Upper lobe of left lung (tissue), 4 donors: ENCODE measurements at regions not wholly inside any gene's neighbourhood (a gene's known extent, or its start where the extent isn't known, plus 50 kb on each side); places are given as distances from the start of the nearest gene placed in this dataset.

Source experiments
- CTCF ChIP-seq, 6 experiments: fragments of 450-650 bp in 4 of 6; fragments of 200-600 bp in 2 of 6; sonication (generic) in 2 of 6; IDR thresholded peaks; one replicate each; pipeline ENCODE4 v1.5.1; 2016 to 2019; ENCODE audit warnings: antibody characterized with exemption in 6 of 6
- EP300 ChIP-seq, 4 donors: sonication (generic); formaldehyde crosslinking; IDR thresholded peaks; one replicate each; pipeline ENCODE4 v1.5.1; 2017; ENCODE audit warnings: antibody characterized with exemption in 4 of 4, control low read depth in 2 of 4
- POLR2A ChIP-seq, 4 donors: fragments of 450-650 bp; IDR thresholded peaks; one replicate each; pipeline ENCODE4 v1.5.1; 2016 to 2017; ENCODE audit warnings: antibody characterized with exemption in 4 of 4, mild to moderate bottlenecking in 2 of 4
- POLR2AphosphoS5 ChIP-seq, 2 donors: sonication (generic); formaldehyde crosslinking; IDR thresholded peaks; one replicate each; pipeline ENCODE4 v1.5.1; 2017; ENCODE audit warnings: antibody characterized with exemption in 2 of 2

GRCh38 chr15:93708724-93709445 is 522.5 kb upstream of the MCTP2 start:
- TF ChIP-seq CTCF (IDR thresholded peaks at IDR 0.05) (no peak), POLR2AphosphoS5 (IDR thresholded peaks at IDR 0.05) (no peak), POLR2A (IDR thresholded peaks at IDR 0.05) (no peak), EP300 (IDR thresholded peaks at IDR 0.05) (no peak)
